PC-9 (cell line): ENCODE measurements at regions not wholly inside any gene's neighbourhood (a gene's known extent, or its start where the extent isn't known, plus 50 kb on each side); places are given as distances from the start of the nearest gene placed in this dataset.

Source experiments
- EZH2 ChIP-seq: fragments of 200-600 bp; sonication (generic); IDR thresholded peaks from 2 replicates; pipeline ENCODE4 v1.8.0; 2017; ENCODE audit warnings: antibody characterized with exemption, low read depth
- TF ChIP-seq, protein P1 (sequence below): fragments of 200-600 bp; sonication (generic); conservative IDR thresholded peaks from 2 replicates; pipeline ENCODE4 v1.6.1; 2017; ENCODE audit warnings: mixed run types, antibody characterized with exemption, mild to moderate bottlenecking, moderate library complexity

DNA sequence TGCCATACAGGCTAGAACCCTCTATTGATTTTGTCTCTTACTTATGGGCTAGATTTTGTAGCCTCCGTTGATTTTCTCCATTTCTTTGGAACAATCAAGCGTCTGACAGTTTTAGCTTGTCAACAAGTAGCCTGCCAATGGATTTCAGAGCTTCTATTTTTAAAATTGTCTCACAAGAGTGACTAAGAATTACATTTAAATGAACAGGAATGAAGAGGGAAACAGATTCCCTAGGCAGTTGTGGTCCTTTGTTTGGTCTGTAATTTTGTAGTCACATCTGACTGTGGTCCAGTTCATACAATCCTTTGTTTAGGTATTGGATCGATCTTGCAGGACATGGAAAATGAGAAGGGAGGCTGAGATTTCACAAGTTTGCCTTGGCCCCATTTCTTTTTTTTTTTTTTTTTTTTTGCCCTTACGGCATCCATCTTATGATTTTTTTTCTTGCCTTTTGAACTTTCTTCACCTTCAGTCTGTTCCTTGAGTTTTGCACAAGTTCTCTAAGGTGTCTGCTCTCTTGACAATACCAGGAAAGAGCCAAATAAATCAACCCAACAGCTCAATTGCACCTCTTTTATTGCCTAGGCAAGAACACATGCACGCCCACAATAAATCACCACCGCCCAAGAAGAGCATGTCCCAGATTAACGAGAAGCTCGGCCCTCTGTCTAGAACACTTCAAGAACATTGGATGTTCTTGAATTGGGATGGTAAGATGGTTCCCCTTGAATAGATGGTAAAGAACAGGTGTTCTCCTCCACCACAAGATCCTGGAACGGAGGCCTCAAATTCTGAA is 86.5 kb upstream of the EGFL6 start:
- TF ChIP-seq, protein P1, sequence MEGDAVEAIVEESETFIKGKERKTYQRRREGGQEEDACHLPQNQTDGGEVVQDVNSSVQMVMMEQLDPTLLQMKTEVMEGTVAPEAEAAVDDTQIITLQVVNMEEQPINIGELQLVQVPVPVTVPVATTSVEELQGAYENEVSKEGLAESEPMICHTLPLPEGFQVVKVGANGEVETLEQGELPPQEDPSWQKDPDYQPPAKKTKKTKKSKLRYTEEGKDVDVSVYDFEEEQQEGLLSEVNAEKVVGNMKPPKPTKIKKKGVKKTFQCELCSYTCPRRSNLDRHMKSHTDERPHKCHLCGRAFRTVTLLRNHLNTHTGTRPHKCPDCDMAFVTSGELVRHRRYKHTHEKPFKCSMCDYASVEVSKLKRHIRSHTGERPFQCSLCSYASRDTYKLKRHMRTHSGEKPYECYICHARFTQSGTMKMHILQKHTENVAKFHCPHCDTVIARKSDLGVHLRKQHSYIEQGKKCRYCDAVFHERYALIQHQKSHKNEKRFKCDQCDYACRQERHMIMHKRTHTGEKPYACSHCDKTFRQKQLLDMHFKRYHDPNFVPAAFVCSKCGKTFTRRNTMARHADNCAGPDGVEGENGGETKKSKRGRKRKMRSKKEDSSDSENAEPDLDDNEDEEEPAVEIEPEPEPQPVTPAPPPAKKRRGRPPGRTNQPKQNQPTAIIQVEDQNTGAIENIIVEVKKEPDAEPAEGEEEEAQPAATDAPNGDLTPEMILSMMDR: no peak
- no peak for TF ChIP-seq EZH2
